ENCODE measurements at regions not wholly inside any gene's neighbourhood (a gene's known extent, or its start where the extent isn't known, plus 50 kb on each side); places are given as distances from the start of the nearest gene placed in this dataset.
A peak's percentile ranks its signal among the peaks of the same experiment; 100 is the strongest.

DNA sequence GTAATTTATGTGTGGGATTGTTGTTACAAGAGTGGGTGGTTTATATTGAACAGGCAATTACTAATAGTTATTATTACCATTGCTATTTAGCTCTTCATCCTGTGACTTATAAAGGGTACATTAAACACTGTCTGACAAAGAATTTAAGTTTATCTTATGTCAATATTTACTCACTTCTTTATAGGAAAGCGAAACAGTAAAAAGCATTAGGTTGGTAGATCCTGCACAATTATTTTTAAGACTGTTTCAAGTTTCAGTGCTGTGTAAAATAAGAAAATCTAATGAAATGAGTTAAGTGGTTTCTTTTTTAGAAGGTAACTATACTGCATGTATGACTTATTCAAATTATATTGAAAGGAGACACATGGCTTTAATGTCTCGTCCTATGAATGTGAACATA is 135.8 kb upstream of the MAP3K7 start:
- DNase-seq = no peak

DNA sequence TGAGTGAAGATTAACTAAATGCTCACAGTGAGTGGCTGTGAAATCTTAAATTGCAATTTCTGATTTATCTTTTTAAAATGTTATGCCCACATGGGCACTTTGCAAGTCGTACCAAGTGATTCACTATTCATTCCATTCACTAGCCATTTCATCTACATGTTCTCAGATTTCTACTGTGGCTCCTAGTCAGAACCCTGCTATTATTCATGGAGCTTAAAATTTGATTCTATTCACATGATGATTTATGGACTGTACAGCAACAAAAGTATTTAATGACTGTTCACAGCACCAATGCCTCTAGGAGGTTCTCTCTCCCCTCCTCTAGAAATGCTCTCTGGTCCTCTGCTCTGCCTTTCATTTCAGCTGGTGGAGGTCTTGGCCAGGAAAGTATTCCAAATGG is 133.5 kb upstream of the MAP3K7 start:
- no peak for DNase-seq

DNA sequence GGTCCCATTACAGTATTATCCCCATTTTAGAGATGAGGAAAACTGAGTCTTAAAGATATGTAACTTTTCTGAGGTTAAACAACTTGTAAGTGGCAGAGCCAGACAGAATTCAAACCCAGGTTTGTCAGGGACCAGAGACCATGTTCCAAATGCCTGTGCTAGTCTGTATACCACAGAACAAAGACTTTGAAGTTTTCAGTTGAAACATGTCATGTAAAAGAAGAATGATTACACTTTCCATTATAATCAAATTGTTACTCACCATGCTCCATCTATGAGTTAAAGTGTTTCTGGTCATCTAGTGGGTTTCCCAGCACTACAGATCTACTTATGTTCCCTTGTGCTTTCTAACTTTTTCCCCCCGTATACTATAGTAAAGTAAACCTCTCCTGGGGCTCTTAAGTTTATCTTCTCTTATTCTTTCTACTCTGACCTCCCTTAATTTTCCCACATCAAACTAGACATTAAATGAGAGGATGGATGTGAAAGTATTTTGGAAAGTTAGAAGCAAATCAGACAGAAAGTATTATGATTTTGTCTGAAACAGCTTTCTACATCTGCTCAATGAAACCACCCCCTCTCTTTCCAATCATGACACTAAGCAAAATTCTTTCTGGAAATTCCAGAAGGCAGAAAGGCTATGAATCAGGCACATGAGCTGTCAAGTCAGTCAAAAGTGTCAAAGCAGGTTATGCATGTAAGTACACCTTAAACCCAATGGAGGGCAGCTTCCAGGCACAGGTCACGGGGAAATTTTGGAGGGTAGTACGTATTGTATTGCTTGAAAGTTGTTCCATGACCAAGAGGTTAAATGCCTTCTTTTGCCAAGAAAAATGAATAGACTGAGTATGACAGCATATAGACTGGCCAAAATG is 132.7 kb upstream of the MAP3K7 start:
- DNase-seq = no peak

DNA sequence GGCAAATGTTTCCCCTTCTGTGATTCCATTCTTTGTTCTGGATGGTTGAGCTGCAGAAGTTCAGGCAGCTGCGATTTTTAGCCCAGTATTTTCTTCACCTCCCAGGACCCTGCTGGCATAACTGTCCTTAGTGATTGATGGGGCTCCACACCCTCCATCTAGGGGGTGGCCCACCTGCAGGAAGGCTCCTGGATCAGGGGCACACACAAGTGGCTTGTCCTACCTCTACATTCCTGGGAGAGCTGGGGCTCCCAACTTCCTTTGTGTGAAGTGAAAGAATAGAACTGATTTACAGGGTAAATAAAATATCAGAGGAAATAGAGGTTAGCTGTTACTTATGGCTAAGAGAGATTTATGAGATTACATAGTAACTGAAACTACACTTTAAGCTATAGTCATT is 129.5 kb upstream of the MAP3K7 start:
- DNase-seq = no peak

DNA sequence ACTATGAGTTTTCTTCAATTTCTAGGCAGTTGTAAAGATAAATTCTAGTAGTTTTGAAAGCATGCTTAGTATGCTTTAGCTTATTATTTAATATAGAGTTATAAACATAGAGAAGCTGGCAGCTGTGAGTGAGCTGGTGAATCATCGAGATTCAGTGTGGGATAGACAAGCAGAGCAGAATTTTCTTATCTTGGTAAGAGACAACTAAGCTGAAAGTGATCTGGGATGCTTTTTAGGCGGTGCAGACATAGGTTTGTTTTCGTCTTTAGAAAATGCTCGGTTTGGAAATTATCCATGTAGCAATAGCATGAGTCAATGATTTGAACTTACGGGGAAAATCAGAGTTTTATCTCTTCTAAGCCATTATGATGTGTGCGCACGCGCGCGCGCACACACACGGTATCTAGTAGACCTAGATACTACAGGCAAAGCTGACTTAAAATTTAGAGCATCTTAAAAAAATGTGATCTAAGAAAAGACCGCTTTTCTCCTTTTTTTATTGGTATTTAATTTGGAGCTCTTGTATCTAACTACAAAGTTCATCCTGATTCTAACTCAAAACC is 128.3 kb upstream of the MAP3K7 start:
- DNase-seq = no peak

DNA sequence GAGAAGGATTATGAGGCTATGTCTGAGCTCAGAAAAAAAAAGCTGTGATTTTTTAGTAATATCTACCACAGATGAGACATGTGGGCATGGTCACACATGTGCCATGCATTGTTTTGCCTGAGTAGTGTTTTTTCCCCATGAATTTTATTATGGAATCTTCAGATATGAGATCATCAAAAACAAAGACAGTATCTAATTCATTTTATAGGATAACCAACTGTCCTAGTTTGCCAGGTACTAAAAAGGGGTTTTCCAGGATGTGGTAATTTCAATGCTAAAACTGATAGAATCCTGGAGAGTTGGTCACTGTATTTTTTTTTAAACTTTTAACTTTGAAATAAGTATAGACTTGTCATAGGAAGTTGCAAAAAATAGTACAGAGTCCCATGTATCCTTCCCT is 127.4 kb upstream of the MAP3K7 start:
- DNase-seq = no peak

DNA sequence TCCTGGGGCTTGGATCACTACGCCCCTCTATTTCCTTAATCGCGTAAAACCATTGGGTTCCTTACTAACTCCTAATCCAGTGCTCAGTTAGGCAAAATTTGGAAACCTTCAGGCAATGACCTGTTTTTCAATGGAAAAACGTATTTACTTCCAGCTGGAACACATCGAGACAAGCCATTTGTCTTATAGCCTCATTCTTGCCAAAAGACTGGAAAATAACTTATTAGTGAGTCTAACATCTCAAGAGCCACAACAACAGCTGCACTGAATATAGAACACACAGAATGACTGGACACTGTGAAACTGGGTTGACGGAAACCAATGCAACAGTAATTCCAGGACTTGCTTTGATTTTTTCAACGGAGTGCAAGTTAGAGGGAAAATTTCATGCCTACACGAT is 125.2 kb upstream of the MAP3K7 start:
- DNase-seq = no peak

DNA sequence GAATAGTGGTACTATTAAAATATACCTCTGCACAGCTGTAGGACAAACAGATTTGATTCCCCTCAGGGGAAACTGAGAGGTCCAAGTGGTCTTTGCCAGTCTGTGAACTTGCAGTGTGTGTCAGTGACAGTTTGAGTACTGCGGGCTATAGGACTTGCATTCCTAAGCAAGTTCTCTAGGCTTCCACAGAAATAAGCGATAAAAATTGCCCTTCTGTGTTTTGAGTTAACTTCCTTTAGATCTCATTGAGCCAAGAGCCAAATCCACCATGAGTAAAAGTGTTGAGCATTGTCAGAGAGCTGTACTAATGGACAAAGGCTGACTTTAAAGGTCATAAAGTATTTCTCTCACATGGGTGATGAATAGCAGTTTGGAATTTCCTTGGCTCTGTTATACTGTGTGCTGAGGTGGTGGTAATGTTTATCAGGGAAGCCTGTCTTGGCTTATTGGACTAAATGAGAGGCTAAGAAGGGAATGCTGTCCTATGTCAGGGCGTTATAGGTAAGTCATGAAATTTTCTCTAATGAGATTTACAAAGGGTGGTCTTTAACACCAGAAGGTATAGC is 122.6 kb upstream of the MAP3K7 start:
- no peak for DNase-seq

DNA sequence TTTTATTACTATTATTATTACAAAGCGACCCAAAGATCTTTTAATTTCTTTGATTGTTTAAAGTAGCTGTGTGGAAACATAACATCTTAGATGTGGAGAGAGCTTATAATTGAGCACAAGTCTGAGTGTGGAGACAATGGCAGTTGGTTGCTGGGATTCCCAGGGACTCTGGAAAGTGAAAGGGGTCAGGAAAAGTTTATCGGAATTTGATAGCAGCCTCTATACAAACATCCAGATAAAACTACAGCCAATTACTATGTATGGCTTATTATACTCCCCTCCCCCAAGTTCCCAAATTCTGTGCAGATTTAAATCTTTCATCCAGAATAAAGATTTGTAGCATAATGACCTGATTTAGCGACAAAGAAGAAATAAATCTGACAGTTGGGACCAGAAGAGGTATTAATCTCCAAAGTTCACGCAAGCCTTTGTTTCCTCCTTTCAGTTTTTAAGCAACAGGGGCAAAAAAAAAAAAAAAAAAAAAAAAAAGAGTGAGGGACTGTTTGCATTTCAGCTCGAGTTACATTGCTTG is 121.4 kb upstream of the MAP3K7 start:
- DNase-seq = no peak

DNA sequence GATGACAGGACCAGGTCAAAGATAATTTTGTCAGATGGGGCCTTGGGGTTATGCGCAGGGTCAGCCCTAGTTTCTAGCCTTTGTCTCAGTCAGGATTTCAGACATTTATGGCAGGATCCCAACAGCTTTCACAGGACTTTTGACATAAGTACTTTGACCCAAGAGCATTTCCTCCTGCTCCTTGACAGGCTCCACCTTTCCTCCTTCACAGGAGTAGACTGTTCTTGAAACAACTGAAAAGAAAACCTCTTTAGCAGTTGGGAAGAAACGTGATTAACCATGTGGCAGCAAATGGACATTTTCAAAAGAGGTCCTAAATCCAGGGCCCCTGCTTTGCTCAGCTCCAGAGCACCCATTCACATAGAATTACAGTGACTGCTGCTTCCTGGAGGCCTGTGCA is 120.4 kb upstream of the MAP3K7 start:
- DNase-seq = no peak

DNA sequence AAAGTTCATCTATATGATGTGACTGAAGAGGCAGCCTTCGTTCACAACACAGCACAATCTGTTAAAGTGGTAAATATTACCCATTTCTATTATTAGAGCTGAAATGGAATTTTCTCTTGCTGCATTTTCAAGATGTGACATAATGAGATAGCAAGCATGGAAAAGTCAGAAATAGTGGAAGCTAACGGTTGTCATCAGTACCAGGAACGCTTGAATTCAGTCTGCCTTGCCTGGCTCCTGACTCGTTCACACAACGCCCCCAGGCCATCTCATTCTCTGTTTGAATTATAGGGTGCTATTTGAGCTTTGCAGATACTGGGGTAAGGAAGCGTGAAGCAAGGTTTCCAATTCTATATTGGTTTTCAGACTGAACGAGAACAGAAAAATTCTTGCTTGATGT is 116.5 kb upstream of the MAP3K7 start:
- no peak for DNase-seq

DNA sequence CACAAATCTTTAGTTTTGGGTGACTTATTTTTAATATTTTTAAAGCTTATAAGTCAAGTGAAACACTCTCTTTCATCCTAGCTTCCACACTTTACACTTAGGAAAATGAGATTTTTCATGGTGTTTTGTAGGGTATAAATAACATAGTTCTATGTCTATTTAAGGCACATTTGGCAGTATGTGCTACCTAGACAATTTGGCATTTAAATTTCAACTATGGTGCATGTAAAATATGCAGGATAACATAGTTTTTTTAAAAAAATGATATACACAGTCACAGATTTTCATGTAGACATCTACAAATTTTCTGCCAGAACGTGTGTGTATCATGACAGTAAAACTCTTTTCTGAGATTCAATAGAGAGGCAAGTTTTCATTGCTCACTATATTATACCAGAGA is 115.1 kb upstream of the MAP3K7 start:
- DNase-seq = no peak

DNA sequence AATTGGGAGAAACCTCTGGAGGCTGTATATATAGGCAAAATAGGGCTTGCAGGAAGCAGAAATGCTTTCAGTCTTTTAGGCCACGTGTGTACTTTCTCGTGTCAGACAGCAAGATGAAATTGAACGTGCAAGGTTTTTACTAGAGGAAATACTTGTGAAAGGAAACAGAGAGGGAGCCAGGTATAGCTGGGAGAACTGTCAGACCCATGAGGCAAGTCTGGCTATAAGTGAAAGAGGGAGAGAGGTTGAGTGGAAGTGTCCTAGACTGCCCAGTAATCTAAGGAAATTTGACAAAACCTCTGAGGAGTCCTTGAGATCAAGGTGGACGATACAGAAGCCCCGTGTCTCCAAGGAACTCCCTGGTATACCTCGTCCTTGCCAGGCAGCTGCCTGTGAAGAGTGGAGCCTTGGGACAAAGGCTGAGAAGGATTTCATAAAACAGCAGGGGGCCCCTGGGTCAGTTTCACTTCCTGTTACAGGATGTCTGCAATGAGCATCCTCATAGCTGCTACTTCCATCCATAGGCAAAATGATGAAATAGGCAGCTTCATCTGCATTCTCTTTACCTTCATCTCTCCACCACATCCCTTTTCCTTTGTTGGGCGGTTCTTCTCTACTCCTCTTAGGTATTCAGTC is 114.4 kb upstream of the MAP3K7 start:
- peak; percentile 15 for DNase-seq

DNA sequence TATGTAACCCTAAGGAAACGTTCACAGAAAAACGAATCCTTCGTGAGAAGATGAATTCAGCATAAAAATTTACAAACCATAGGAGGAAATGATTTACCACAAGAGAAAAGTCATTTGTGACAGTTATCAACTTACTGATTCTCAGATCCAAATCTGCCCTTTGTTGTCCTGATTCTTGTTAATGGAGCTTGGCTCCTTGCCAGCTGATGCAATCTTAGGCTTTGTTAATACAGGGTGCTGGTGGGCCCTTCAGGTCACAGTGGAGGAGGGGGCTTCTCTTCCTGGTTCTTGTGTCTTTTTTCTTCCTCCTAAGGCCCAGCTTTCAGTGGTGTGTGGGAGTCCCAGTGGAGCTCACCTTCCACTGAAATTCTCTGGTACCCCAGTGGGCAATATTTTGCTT is 108.4 kb upstream of the MAP3K7 start:
- peak; percentile 22 for DNase-seq

DNA sequence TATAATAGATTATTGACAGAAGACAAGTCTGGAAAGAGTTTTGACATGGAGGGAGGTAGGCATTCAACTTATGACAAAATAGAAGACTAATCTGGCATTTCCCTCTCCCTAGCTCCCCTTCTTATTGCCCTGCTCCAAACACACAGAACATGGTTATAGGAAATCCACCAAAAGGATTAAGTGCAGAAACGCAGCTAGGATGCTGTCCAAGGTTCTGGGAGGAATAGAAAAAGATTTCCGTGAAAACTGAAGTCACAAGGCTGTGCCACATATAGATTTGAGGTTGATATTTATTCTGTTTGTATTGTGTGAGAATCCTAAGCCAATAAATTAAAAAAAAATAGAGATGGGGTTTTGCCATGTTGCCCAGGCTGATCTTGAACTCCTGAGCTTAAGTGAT is 107.9 kb upstream of the MAP3K7 start:
- no peak for DNase-seq

DNA sequence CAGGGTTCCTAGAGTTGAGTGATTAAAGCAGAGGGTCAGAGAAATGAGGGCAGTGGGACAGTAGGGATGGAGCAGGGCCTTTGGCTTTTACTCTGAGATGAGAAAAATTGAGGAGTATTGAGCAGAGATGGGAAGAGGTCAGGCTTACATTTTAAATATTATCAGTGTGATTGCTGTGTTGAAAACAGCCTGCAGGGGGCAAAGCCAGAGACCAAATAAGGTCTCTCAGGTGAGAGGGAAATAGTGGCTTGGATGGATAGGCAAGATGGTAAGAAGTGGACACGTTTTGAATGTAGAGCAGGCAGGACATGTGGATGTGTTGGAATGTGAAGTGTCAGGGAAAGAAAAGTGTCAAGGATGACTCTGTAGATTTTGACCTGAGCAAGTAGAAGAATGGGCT is 105.0 kb upstream of the MAP3K7 start:
- DNase-seq = no peak

DNA sequence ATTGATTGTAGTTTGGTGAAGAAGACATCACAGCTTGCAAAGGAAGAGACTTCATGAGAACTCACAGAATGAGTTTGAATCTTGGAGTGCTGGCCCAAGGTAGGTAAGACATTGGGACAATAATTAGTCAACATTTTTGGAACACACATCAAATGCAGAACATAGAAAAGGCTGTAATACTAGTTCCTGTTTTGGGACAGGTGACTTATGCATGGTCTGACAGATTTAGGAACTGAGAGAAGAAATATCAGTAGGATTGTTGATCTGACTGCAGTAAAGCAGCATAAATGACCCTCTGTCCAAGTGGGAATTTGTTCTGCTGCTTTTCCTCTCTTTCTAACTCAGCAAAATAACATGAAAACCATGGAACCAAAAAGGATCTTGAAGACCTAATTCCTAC is 102.3 kb upstream of the MAP3K7 start:
- no peak for DNase-seq

DNA sequence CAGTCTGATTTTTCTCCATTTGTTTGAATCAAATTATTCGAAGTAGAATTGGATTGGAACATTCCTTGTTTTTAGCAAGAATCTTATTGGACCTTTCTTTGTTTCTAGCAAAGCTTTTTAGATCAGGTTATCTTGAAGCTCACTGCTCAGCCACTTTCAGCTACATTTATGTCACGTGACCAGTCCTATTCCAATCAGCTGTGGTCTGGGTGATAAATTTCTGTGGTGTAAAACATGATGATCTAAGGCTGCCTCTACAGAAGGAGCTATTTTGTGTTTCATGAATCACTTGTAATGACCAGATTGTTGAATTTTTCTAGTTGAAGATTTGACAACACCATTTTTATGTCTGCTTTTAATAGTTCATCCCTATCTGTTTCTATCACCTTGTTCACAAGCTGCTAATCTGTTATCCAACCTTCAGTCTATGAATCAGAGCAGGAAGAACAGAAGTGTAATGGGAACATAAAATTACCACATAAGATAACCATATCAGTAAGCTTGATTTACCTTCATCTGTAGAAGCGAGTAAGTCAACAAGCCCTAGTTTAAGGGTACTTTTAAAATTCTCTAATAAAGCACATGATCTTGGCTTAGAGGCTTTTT is 101.0 kb upstream of the MAP3K7 start:
- DNase-seq = no peak

DNA sequence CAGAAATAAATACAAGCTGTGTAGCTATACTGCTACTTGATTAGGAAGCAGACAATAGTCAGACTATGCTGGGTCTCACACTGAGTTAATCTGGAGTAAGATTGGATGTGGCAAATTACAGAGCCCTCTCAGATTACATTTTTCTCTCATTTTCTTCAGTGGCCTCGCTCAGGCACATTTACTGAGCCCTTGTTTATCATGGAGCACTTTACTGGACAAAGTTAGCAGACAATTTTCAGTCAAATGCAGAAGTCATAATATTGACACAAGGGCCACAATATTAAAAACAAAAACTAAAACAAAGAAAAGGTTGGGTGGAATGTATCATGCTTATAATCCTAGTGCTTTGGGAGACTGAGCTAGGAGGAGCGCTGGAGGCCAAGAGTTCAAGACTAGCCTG is 95.0 kb upstream of the MAP3K7 start:
- DNase-seq = no peak

DNA sequence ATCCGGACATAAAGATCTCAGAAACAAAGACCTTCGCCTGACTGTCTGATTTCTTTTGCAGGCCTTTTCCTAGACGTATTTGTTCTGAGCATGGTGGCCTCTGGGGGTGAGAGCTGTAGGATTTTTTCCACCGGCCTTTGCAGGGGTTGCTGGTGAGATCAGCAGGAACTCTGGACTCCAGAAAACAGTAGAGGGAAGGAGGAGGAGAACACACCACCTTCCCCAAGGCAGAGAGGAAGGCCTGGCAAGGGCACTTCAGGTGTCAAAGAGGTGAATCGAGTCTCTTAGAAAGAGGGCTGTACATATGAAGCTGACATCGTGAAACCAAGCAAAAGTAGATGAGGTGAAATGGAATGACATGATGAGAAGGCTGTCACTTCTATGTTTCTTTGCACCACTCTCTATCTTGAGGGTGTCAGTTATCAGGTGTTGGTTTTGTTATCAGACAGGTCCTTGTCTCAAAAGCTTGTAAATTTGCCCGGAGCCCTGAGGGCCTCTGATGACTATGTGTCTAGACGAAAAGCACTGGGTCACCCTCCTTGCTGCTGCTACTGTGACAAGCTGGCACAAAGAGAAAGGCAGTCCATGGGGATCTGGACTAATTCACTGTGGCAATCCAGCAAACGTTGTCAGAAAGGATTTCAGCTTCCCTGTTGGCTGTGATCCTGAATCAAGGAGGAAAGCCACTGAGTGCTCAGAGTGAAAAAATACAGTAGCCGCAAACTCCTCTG is 91.3 kb upstream of the MAP3K7 start:
- DNase-seq = peak; percentile 33

DNA sequence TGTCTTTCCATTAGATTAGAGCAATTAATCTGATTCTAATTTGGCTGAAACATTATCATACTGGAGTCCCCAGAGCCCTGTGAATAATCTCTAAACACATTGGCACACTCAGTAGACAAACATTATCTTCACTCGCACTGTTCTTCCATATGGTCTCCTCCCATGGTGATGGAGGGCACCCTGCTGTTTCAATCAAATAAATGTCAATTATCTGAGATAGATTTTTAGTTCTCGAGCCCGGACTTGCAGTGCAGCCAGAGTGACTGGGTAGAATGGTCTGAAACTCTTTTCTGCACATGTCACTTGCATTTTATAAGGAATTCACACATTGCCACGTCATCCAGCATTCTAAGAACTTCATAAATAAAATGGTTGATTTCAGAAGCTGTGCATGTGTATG is 90.6 kb upstream of the MAP3K7 start:
- DNase-seq = peak; percentile 81

DNA sequence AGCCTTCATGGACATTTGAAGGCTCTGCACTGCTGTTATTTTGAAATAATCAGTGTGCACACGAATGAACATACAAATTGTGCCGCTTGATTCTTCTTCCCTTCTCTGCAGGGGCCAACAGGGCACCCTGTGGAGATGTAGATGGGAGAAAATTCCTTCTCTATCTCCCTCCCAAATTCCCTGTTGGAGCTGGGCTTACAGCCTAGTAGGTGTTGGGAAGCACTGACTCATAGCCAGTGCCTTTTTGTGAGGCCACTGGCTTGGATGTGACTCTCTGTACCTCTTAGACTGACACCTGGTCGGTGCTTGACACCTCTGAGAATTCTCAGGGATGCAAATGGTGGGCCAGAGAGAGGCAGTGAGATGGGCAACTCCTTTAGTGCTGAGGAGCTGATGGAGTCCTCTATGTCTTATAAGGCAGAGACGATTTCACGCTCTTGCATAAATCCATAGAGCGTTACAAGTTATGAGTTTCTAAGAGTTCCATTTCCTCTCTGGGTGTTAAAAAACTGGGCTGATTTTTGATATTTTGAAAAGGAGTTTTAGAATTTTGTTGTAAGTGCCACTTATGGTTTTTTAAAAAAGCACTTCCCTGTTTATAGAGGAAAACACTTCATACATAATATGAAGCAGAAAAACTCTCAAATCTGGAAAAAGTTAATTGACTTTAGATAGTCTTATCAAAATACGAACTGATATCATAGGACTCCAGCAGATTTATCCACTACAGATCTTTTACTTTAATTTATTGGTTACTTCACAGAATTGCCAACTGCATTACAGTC is 89.8 kb upstream of the MAP3K7 start:
- no peak for DNase-seq
